ENCODE measurements at regions not wholly inside any gene's neighbourhood (a gene's known extent, or its start where the extent isn't known, plus 50 kb on each side); places are given as distances from the start of the nearest gene placed in this dataset.
"Not testable (repeated sequence)": the region's sequence is repeated elsewhere in the genome, so short reads cannot be mapped to it uniquely, and the experiment has no call there.

- in situ Hi-C loops (cut with HindIII; ENCODE audit: low pct_unique_long_range_greater_than_20kb, low sequenced_read_pairs): no loop called here
- DNase-seq (ENCODE audit: low read depth): no peak
These were observed 788.4 kb upstream of the SORCS1 start for GRCh38 chr10:107952649-107953556.

GRCh38 chr10:107950411-107951062 lies 786.0 kb upstream of the SORCS1 start:
- DNase-seq (ENCODE audit: low read depth); in situ Hi-C loops (cut with HindIII; ENCODE audit: low pct_unique_long_range_greater_than_20kb, low sequenced_read_pairs): not testable (repeated sequence)

GRCh38 chr10:107942826-107943225 lies 778.3 kb upstream of the SORCS1 start:
- no peak for DNase-seq (ENCODE audit: low read depth)
- in situ Hi-C loops (cut with HindIII; ENCODE audit: low pct_unique_long_range_greater_than_20kb, low sequenced_read_pairs): no loop called here

- in situ Hi-C loops (cut with HindIII; ENCODE audit: low pct_unique_long_range_greater_than_20kb, low sequenced_read_pairs): no loop called here
- DNase-seq (ENCODE audit: low read depth): no peak
These were observed 768.6 kb upstream of the SORCS1 start for GRCh38 chr10:107933076-107933475.

- in situ Hi-C loops (cut with HindIII; ENCODE audit: low pct_unique_long_range_greater_than_20kb, low sequenced_read_pairs): no loop called here
- no peak for DNase-seq (ENCODE audit: low read depth)
These were observed 767.3 kb upstream of the SORCS1 start for GRCh38 chr10:107931808-107932207.

GRCh38 chr10:107930037-107930436 lies 765.5 kb upstream of the SORCS1 start:
- in situ Hi-C loops (cut with HindIII; ENCODE audit: low pct_unique_long_range_greater_than_20kb, low sequenced_read_pairs): no loop called here

GRCh38 chr10:107924458-107924857 lies 760.0 kb upstream of the SORCS1 start:
- DNase-seq (ENCODE audit: low read depth): no peak
- in situ Hi-C loops (cut with HindIII; ENCODE audit: low pct_unique_long_range_greater_than_20kb, low sequenced_read_pairs): no loop called here

More at GRCh38 chr10:107930037-107930436, 765.5 kb upstream of the SORCS1 start:
- no peak for DNase-seq (ENCODE audit: low read depth)

- DNase-seq (ENCODE audit: low read depth): no peak
- in situ Hi-C loops (cut with HindIII; ENCODE audit: low pct_unique_long_range_greater_than_20kb, low sequenced_read_pairs): no loop called here
These were observed 755.2 kb upstream of the SORCS1 start for GRCh38 chr10:107919626-107920235.

- in situ Hi-C loops (cut with HindIII; ENCODE audit: low pct_unique_long_range_greater_than_20kb, low sequenced_read_pairs): no loop called here
- DNase-seq (ENCODE audit: low read depth): no peak
These were observed 753.7 kb upstream of the SORCS1 start for GRCh38 chr10:107918171-107918570.

GRCh38 chr10:107915215-107915610 lies 750.7 kb upstream of the SORCS1 start:
- in situ Hi-C loops (cut with HindIII; ENCODE audit: low pct_unique_long_range_greater_than_20kb, low sequenced_read_pairs): no loop called here
- no peak for DNase-seq (ENCODE audit: low read depth)

GRCh38 chr10:107914450-107915214 lies 750.1 kb upstream of the SORCS1 start:
- in situ Hi-C loops (cut with HindIII; ENCODE audit: low pct_unique_long_range_greater_than_20kb, low sequenced_read_pairs): no loop called here
- DNase-seq (ENCODE audit: low read depth): no peak

GRCh38 chr10:107913317-107914294 lies 749.1 kb upstream of the SORCS1 start:
- in situ Hi-C loops (cut with HindIII; ENCODE audit: low pct_unique_long_range_greater_than_20kb, low sequenced_read_pairs): no loop called here

GRCh38 chr10:107901076-107901475 lies 736.6 kb upstream of the SORCS1 start:
- no peak for DNase-seq (ENCODE audit: low read depth)
- in situ Hi-C loops (cut with HindIII; ENCODE audit: low pct_unique_long_range_greater_than_20kb, low sequenced_read_pairs): no loop called here

More at GRCh38 chr10:107913317-107914294, 749.1 kb upstream of the SORCS1 start:
- DNase-seq (ENCODE audit: low read depth): no peak

- in situ Hi-C loops (cut with HindIII; ENCODE audit: low pct_unique_long_range_greater_than_20kb, low sequenced_read_pairs): no loop called here
- no peak for DNase-seq (ENCODE audit: low read depth)
These were observed 735.6 kb upstream of the SORCS1 start for GRCh38 chr10:107900131-107900530.

GRCh38 chr10:107899502-107900062 lies 735.1 kb upstream of the SORCS1 start:
- in situ Hi-C loops (cut with HindIII; ENCODE audit: low pct_unique_long_range_greater_than_20kb, low sequenced_read_pairs): no loop called here
- no peak for DNase-seq (ENCODE audit: low read depth)

- in situ Hi-C loops (cut with HindIII; ENCODE audit: low pct_unique_long_range_greater_than_20kb, low sequenced_read_pairs): no loop called here
- no peak for DNase-seq (ENCODE audit: low read depth)
These were observed 734.6 kb upstream of the SORCS1 start for GRCh38 chr10:107899075-107899474.

GRCh38 chr10:107898392-107898791 lies 733.9 kb upstream of the SORCS1 start:
- no peak for DNase-seq (ENCODE audit: low read depth)
- in situ Hi-C loops (cut with HindIII; ENCODE audit: low pct_unique_long_range_greater_than_20kb, low sequenced_read_pairs): no loop called here
